ENCODE measurements at regions not wholly inside any gene's neighbourhood (a gene's known extent, or its start where the extent isn't known, plus 50 kb on each side); places are given as distances from the start of the nearest gene placed in this dataset.
A peak's percentile ranks its signal among the peaks of the same experiment; 100 is the strongest.

- no peak overlapping the region for H3K9ac ChIP-seq (ENCODE audit: low read depth, low read length)
- no peak overlapping the region for H3K4me3 ChIP-seq (ENCODE audit: low read length)
- no peaks in the 10 kb centered on the region for H3K27me3 ChIP-seq (ENCODE audit: insufficient read depth, low read length)
- H3K27ac ChIP-seq (ENCODE audit: low read depth, low read length): no peak overlapping the region
- 93% methylated on average over 4 of the region's 4 CpGs for WGBS
- no peaks in the 10 kb centered on the region for H3K9me3 ChIP-seq (ENCODE audit: insufficient read depth, low read depth, low read length)
- H3K4me1 ChIP-seq (ENCODE audit: insufficient read depth, low read length): peaks cover 9% of the 10 kb centered on the region; the same call in 1 of the 2 replicates
- no peaks in the 10 kb centered on the region for H3K36me3 ChIP-seq (ENCODE audit: insufficient read depth, low read length)
These were observed 180.4 kb upstream of the JARID2 start for GRCh38 chr6:15065261-15065989.

DNA sequence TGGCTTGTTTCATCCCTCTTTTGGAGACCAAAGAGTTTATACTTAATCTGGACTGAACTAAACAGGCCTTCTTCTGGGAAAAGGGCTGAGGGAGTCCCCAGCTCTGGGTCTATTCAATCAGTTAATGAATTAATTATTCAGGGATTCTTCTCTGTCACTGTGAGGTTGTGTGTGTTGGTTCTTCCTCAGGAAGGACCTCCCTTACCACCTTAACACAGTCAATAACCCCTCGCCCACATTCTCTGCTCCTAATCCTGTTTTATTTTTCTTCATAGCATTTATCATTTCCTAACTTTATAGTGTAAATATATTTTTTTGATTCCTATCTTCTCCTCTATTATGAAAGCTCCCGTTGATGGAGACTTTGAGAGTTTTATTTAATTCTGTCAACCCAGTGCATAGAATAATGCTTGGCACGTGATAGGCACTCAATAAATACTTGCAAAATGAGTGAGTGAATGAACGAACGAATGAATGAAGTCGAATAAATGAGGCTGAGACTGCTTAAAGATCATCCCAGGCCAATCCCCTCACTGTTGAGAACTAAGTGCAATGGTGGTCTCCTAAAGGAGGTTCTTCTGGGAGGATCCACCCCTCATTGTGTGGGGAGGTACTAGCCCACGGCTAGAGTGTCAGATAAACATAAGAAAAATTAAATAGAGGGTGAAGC lies 179.6 kb upstream of the JARID2 start:
- WGBS: 88% methylated on average over 6 of the region's 7 CpGs
- Histone ChIP-seq H3K9me3 (ENCODE audit: insufficient read depth, low read depth, low read length) (no peaks in the 10 kb centered on the region), H3K36me3 (ENCODE audit: insufficient read depth, low read length) (no peaks in the 10 kb centered on the region), H3K27ac (ENCODE audit: low read depth, low read length) (no peak overlapping the region), H3K4me3 (ENCODE audit: low read length) (no peak overlapping the region), H3K27me3 (ENCODE audit: insufficient read depth, low read length) (no peaks in the 10 kb centered on the region), H3K9ac (ENCODE audit: low read depth, low read length) (no peak overlapping the region), H3K4me1 (ENCODE audit: insufficient read depth, low read length) (peaks cover 9% of the 10 kb centered on the region; the same call in 1 of the 2 replicates)

GRCh38 chr6:15073344-15073789 lies 172.5 kb upstream of the JARID2 start:
- Histone ChIP-seq H3K9me3 (ENCODE audit: insufficient read depth, low read depth, low read length) (no peaks in the 10 kb centered on the region), H3K27me3 (ENCODE audit: insufficient read depth, low read length) (no peaks in the 10 kb centered on the region), H3K4me3 (ENCODE audit: low read length) (no peak overlapping the region), H3K4me1 (ENCODE audit: insufficient read depth, low read length) (peaks cover 26% of the 10 kb centered on the region), H3K9ac (ENCODE audit: low read depth, low read length) (no peak overlapping the region), H3K36me3 (ENCODE audit: insufficient read depth, low read length) (no peaks in the 10 kb centered on the region), H3K27ac (ENCODE audit: low read depth, low read length) (no peak overlapping the region)
- WGBS: 91% methylated on average over 3 of the region's 3 CpGs

DNA sequence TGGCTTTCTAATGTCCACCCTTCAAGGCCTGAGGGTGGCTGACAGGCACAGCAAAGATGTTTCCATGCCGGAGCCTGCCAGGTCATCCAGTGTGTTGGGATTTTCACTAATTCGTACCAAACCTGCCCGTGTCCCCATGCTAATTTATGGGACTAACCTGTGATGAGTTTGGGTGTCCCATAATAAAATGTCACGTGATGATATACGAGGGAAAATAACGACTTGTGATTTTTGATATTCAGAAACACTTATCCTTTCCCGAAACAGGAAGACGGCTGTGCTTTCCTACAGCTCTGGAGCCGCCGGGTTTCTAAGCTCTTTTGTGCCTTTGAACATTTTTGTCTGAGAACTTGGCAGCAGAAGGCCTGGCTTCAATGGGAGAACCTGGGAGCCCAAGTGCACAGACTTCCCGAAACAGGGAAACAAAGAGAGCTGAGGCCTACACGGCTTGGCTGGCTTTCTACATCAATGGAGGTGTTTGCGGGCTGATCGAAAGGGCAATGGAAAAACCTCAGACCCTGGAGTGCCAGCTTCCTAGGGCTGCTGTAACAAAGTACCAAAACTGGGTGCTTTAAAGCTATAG lies 171.9 kb upstream of the JARID2 start:
- Histone ChIP-seq H3K9ac (ENCODE audit: low read depth, low read length) (no peak overlapping the region), H3K27me3 (ENCODE audit: insufficient read depth, low read length) (no peaks in the 10 kb centered on the region), H3K4me3 (ENCODE audit: low read length) (no peak overlapping the region), H3K9me3 (ENCODE audit: insufficient read depth, low read depth, low read length) (no peaks in the 10 kb centered on the region), H3K27ac (ENCODE audit: low read depth, low read length) (no peak overlapping the region), H3K36me3 (ENCODE audit: insufficient read depth, low read length) (no peaks in the 10 kb centered on the region), H3K4me1 (ENCODE audit: insufficient read depth, low read length) (peaks cover 26% of the 10 kb centered on the region)
- WGBS: 95% methylated on average over 14 of the region's 14 CpGs

- no peaks in the 10 kb centered on the region for H3K9me3 ChIP-seq (ENCODE audit: insufficient read depth, low read depth, low read length)
- no peaks in the 10 kb centered on the region for H3K27me3 ChIP-seq (ENCODE audit: insufficient read depth, low read length)
- H3K27ac ChIP-seq (ENCODE audit: low read depth, low read length): no peak overlapping the region
- no peak overlapping the region for H3K9ac ChIP-seq (ENCODE audit: low read depth, low read length)
- H3K4me1 ChIP-seq (ENCODE audit: insufficient read depth, low read length): peaks cover 34% of the 10 kb centered on the region
- H3K4me3 ChIP-seq (ENCODE audit: low read length): no peak overlapping the region
- no peaks in the 10 kb centered on the region for H3K36me3 ChIP-seq (ENCODE audit: insufficient read depth, low read length)
- WGBS: 93% methylated on average over 10 of the region's 10 CpGs
These were observed 171.1 kb upstream of the JARID2 start for GRCh38 chr6:15074806-15075205.

- Histone ChIP-seq H3K27ac (ENCODE audit: low read depth, low read length) (no peak overlapping the region), H3K9me3 (ENCODE audit: insufficient read depth, low read depth, low read length) (no peaks in the 10 kb centered on the region), H3K4me3 (ENCODE audit: low read length) (no peak overlapping the region), H3K36me3 (ENCODE audit: insufficient read depth, low read length) (no peaks in the 10 kb centered on the region), H3K9ac (ENCODE audit: low read depth, low read length) (no peak overlapping the region), H3K27me3 (ENCODE audit: insufficient read depth, low read length) (no peaks in the 10 kb centered on the region), H3K4me1 (ENCODE audit: insufficient read depth, low read length) (peaks cover 34% of the 10 kb centered on the region)
- 90% methylated on average over 3 of the region's 4 CpGs for WGBS
These were observed 169.3 kb upstream of the JARID2 start for GRCh38 chr6:15076565-15076964.

GRCh38 chr6:15077006-15077405 lies 168.9 kb upstream of the JARID2 start:
- Histone ChIP-seq H3K9ac (ENCODE audit: low read depth, low read length) (no peak overlapping the region), H3K9me3 (ENCODE audit: insufficient read depth, low read depth, low read length) (no peaks in the 10 kb centered on the region), H3K4me3 (ENCODE audit: low read length) (no peak overlapping the region), H3K36me3 (ENCODE audit: insufficient read depth, low read length) (no peaks in the 10 kb centered on the region), H3K27me3 (ENCODE audit: insufficient read depth, low read length) (no peaks in the 10 kb centered on the region), H3K4me1 (ENCODE audit: insufficient read depth, low read length) (peaks cover 34% of the 10 kb centered on the region), H3K27ac (ENCODE audit: low read depth, low read length) (no peak overlapping the region)
- 89% methylated on average over 4 of the region's 4 CpGs for WGBS

GRCh38 chr6:15077961-15078360 lies 167.9 kb upstream of the JARID2 start:
- no peak overlapping the region for H3K4me3 ChIP-seq (ENCODE audit: low read length)
- H3K9ac ChIP-seq (ENCODE audit: low read depth, low read length): no peak overlapping the region
- peak overlapping the region; percentile 69; the same call in 1 of the 2 replicates for H3K27ac ChIP-seq (ENCODE audit: low read depth, low read length)
- peaks cover 34% of the 10 kb centered on the region for H3K4me1 ChIP-seq (ENCODE audit: insufficient read depth, low read length)
- no peaks in the 10 kb centered on the region for H3K36me3 ChIP-seq (ENCODE audit: insufficient read depth, low read length)
- H3K27me3 ChIP-seq (ENCODE audit: insufficient read depth, low read length): no peaks in the 10 kb centered on the region
- no peaks in the 10 kb centered on the region for H3K9me3 ChIP-seq (ENCODE audit: insufficient read depth, low read depth, low read length)
- 12% methylated on average over 4 of the region's 5 CpGs for WGBS

- Histone ChIP-seq H3K4me1 (ENCODE audit: insufficient read depth, low read length) (peaks cover 34% of the 10 kb centered on the region), H3K27me3 (ENCODE audit: insufficient read depth, low read length) (no peaks in the 10 kb centered on the region), H3K9ac (ENCODE audit: low read depth, low read length) (no peak overlapping the region), H3K27ac (ENCODE audit: low read depth, low read length) (peak overlapping the region; percentile 16; the same call in 1 of the 2 replicates), H3K9me3 (ENCODE audit: insufficient read depth, low read depth, low read length) (no peaks in the 10 kb centered on the region), H3K36me3 (ENCODE audit: insufficient read depth, low read length) (no peaks in the 10 kb centered on the region), H3K4me3 (ENCODE audit: low read length) (no peak overlapping the region)
- WGBS: 82% methylated on average over 7 of the region's 7 CpGs
These were observed 166.5 kb upstream of the JARID2 start for GRCh38 chr6:15079288-15079817.

DNA sequence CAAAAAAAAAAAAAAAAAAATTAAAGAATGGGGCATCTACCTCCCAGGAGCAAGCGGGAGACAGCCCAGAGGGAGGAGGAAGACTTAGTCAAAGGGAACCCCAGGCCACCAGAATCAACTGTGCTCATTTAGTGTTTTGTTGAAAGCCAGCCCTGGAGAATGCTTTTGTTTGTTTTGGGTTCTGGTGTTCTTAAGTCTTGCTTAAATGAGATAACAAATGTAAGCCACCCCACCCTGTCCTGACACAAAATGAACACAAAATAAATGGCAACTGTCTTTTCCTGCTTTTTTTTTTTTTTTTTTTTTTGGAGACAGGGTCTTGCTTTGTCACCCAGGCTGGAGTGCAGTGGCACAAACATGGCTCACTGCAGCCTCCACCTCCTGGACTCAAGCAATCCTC lies 165.0 kb upstream of the JARID2 start:
- peaks cover 34% of the 10 kb centered on the region for H3K4me1 ChIP-seq (ENCODE audit: insufficient read depth, low read length)
- no peak overlapping the region for H3K9ac ChIP-seq (ENCODE audit: low read depth, low read length)
- 79% methylated on average over 1 of the region's 1 CpG for WGBS

GRCh38 chr6:15081447-15081846 lies 164.4 kb upstream of the JARID2 start:
- no peak overlapping the region for H3K27ac ChIP-seq (ENCODE audit: low read depth, low read length)
- WGBS: 77% methylated on average over 2 of the region's 2 CpGs
- H3K9ac ChIP-seq (ENCODE audit: low read depth, low read length): no peak overlapping the region
- no peaks in the 10 kb centered on the region for H3K9me3 ChIP-seq (ENCODE audit: insufficient read depth, low read depth, low read length)
- H3K4me3 ChIP-seq (ENCODE audit: low read length): no peak overlapping the region
- H3K36me3 ChIP-seq (ENCODE audit: insufficient read depth, low read length): no peaks in the 10 kb centered on the region
- H3K27me3 ChIP-seq (ENCODE audit: insufficient read depth, low read length): no peaks in the 10 kb centered on the region
- H3K4me1 ChIP-seq (ENCODE audit: insufficient read depth, low read length): peaks cover 30% of the 10 kb centered on the region

More for the DNA sequence above, 165.0 kb upstream of the JARID2 start:
- no peaks in the 10 kb centered on the region for H3K9me3 ChIP-seq (ENCODE audit: insufficient read depth, low read depth, low read length)
- no peak overlapping the region for H3K4me3 ChIP-seq (ENCODE audit: low read length)
- no peaks in the 10 kb centered on the region for H3K27me3 ChIP-seq (ENCODE audit: insufficient read depth, low read length)
- H3K36me3 ChIP-seq (ENCODE audit: insufficient read depth, low read length): no peaks in the 10 kb centered on the region
- no peak overlapping the region for H3K27ac ChIP-seq (ENCODE audit: low read depth, low read length)
